ENCODE measurements at regions not wholly inside any gene's neighbourhood (a gene's known extent, or its start where the extent isn't known, plus 50 kb on each side); places are given as distances from the start of the nearest gene placed in this dataset.
A peak's percentile ranks its signal among the peaks of the same experiment; 100 is the strongest.

- DNase-seq, result no peak
- no peaks in the 10 kb centered on the region for H3K27me3 ChIP-seq
- H3K4me3 ChIP-seq, result no peak overlapping the region
- H3K36me3 ChIP-seq, result no peaks in the 10 kb centered on the region
- H3K9me3 ChIP-seq, result no peaks in the 10 kb centered on the region
Measured at GRCh38 chr10:44468525-44468924, 83.6 kb upstream of the CXCL12 start.

- H3K4me3 ChIP-seq, result no peak overlapping the region
- no peaks in the 10 kb centered on the region for H3K9me3 ChIP-seq
- no peaks in the 10 kb centered on the region for H3K36me3 ChIP-seq
- no peaks in the 10 kb centered on the region for H3K27me3 ChIP-seq
- no peak for DNase-seq
Measured at GRCh38 chr10:44468965-44469364, 84.1 kb upstream of the CXCL12 start.

- Histone ChIP-seq H3K4me3 (no peak overlapping the region), H3K9me3 (no peaks in the 10 kb centered on the region), H3K27me3 (no peaks in the 10 kb centered on the region), H3K36me3 (no peaks in the 10 kb centered on the region)
- no peak for DNase-seq
Measured at GRCh38 chr10:44470784-44471183, 85.9 kb upstream of the CXCL12 start.

- DNase-seq, result peak; percentile 60
- Histone ChIP-seq H3K27me3 (no peaks in the 10 kb centered on the region), H3K4me3 (no peak overlapping the region), H3K36me3 (no peaks in the 10 kb centered on the region), H3K9me3 (no peaks in the 10 kb centered on the region)
Measured at GRCh38 chr10:44471410-44471809, 86.5 kb upstream of the CXCL12 start.

- no peaks in the 10 kb centered on the region for H3K9me3 ChIP-seq
- DNase-seq, result no peak
Measured at GRCh38 chr10:44473146-44473545, 88.2 kb upstream of the CXCL12 start.

GRCh38 chr10:44476409-44477045, 91.6 kb upstream of the CXCL12 start:
- no peak overlapping the region for H3K4me3 ChIP-seq
- H3K9me3 ChIP-seq, result no peaks in the 10 kb centered on the region
- no peaks in the 10 kb centered on the region for H3K27me3 ChIP-seq
- DNase-seq, result peak; percentile 37
- H3K36me3 ChIP-seq, result no peaks in the 10 kb centered on the region

More at GRCh38 chr10:44473146-44473545, 88.2 kb upstream of the CXCL12 start:
- Histone ChIP-seq H3K36me3 (no peaks in the 10 kb centered on the region), H3K4me3 (no peak overlapping the region), H3K27me3 (no peaks in the 10 kb centered on the region)

- Histone ChIP-seq H3K4me3 (no peak overlapping the region), H3K27me3 (no peaks in the 10 kb centered on the region), H3K9me3 (no peaks in the 10 kb centered on the region), H3K36me3 (no peaks in the 10 kb centered on the region)
- DNase-seq, result peak; percentile 73
Measured at GRCh38 chr10:44477046-44477425, 92.1 kb upstream of the CXCL12 start.

GRCh38 chr10:44478040-44478439, 93.1 kb upstream of the CXCL12 start:
- H3K4me3 ChIP-seq, result no peak overlapping the region
- no peaks in the 10 kb centered on the region for H3K27me3 ChIP-seq
- H3K9me3 ChIP-seq, result no peaks in the 10 kb centered on the region
- no peaks in the 10 kb centered on the region for H3K36me3 ChIP-seq
- DNase-seq, result no peak

- Histone ChIP-seq H3K4me3 (no peak overlapping the region), H3K27me3 (no peaks in the 10 kb centered on the region), H3K9me3 (no peaks in the 10 kb centered on the region), H3K36me3 (no peaks in the 10 kb centered on the region)
- no peak for DNase-seq
Measured at GRCh38 chr10:44478876-44479705, 94.2 kb upstream of the CXCL12 start.

GRCh38 chr10:44492678-44493077, 107.8 kb upstream of the CXCL12 start:
- no peak for DNase-seq
- no peaks in the 10 kb centered on the region for H3K36me3 ChIP-seq
- no peaks in the 10 kb centered on the region for H3K9me3 ChIP-seq
- no peak overlapping the region for H3K4me3 ChIP-seq
- no peaks in the 10 kb centered on the region for H3K27me3 ChIP-seq

- Histone ChIP-seq H3K4me3 (no peak overlapping the region), H3K9me3 (peaks cover under 1% of the 10 kb centered on the region; the same call in 1 of the 2 replicates), H3K27me3 (no peaks in the 10 kb centered on the region), H3K36me3 (no peaks in the 10 kb centered on the region)
- DNase-seq, result no peak
Measured at GRCh38 chr10:44498222-44498621, 113.3 kb upstream of the CXCL12 start.

GRCh38 chr10:44500451-44500850, 115.6 kb upstream of the CXCL12 start:
- DNase-seq, result no peak
- peaks cover 3% of the 10 kb centered on the region; the same call in 1 of the 2 replicates for H3K9me3 ChIP-seq
- no peak overlapping the region for H3K4me3 ChIP-seq
- no peaks in the 10 kb centered on the region for H3K36me3 ChIP-seq
- no peaks in the 10 kb centered on the region for H3K27me3 ChIP-seq

- Histone ChIP-seq H3K36me3 (no peaks in the 10 kb centered on the region), H3K27me3 (no peaks in the 10 kb centered on the region), H3K4me3 (no peak overlapping the region), H3K9me3 (0 out of 2 replicates have a peak, but pooled peaks cover 3% of the 10 kb centered on the region)
- DNase-seq, result no peak
Measured at GRCh38 chr10:44506386-44506785, 121.5 kb upstream of the CXCL12 start.

- H3K27me3 ChIP-seq, result no peaks in the 10 kb centered on the region
- peak; percentile 76 for DNase-seq
- no peak overlapping the region for H3K4me3 ChIP-seq
- no peaks in the 10 kb centered on the region for H3K36me3 ChIP-seq
- H3K9me3 ChIP-seq, result no peaks in the 10 kb centered on the region
Measured at GRCh38 chr10:44510379-44511115, 125.7 kb upstream of the CXCL12 start.

- no peak overlapping the region for H3K4me3 ChIP-seq
- H3K9me3 ChIP-seq, result no peaks in the 10 kb centered on the region
- DNase-seq, result no peak
- no peaks in the 10 kb centered on the region for H3K36me3 ChIP-seq
- H3K27me3 ChIP-seq, result no peaks in the 10 kb centered on the region
Measured at GRCh38 chr10:44511166-44511565, 126.3 kb upstream of the CXCL12 start.

- no peak for DNase-seq
- Histone ChIP-seq H3K27me3 (no peaks in the 10 kb centered on the region), H3K4me3 (no peak overlapping the region), H3K9me3 (no peaks in the 10 kb centered on the region), H3K36me3 (no peaks in the 10 kb centered on the region)
Measured at GRCh38 chr10:44511601-44512000, 126.7 kb upstream of the CXCL12 start.

GRCh38 chr10:44512431-44513022, 127.6 kb upstream of the CXCL12 start:
- Histone ChIP-seq H3K4me3 (no peak overlapping the region), H3K36me3 (no peaks in the 10 kb centered on the region), H3K9me3 (no peaks in the 10 kb centered on the region)

More at GRCh38 chr10:44512431-44513022, 127.6 kb upstream of the CXCL12 start:
- no peaks in the 10 kb centered on the region for H3K27me3 ChIP-seq
- DNase-seq, result no peak

Data from MG63 (cell line).